Astrocyte of the cerebellum (primary cell): ENCODE measurements at regions not wholly inside any gene's neighbourhood (a gene's known extent, or its start where the extent isn't known, plus 50 kb on each side); places are given as distances from the start of the nearest gene placed in this dataset.

ENCODE experiments used
- DNase-seq: peaks from one replicate; pipeline ENCODE4 v3.0.0-alpha.2; 2011; ENCODE audit warnings: low read depth
- H3K4me3 ChIP-seq: 2 replicates; pipeline ENCODE4 v1.5.1; 2011; ENCODE audit warnings: mild to moderate bottlenecking, low read depth, low read length, moderate library complexity
- in situ Hi-C: cut with HindIII; loops from 2 replicates; pipeline ENCODE4 v1.10.0; 2017; ENCODE audit warnings: low sequenced_read_pairs
- TF ChIP-seq, protein P1 (sequence below): IDR thresholded peaks from 2 replicates; pipeline ENCODE4 v1.5.1; 2012; ENCODE audit warnings: low read length, low read depth, moderate library complexity, mild to moderate bottlenecking; ENCODE audit errors: missing control alignments

DNA sequence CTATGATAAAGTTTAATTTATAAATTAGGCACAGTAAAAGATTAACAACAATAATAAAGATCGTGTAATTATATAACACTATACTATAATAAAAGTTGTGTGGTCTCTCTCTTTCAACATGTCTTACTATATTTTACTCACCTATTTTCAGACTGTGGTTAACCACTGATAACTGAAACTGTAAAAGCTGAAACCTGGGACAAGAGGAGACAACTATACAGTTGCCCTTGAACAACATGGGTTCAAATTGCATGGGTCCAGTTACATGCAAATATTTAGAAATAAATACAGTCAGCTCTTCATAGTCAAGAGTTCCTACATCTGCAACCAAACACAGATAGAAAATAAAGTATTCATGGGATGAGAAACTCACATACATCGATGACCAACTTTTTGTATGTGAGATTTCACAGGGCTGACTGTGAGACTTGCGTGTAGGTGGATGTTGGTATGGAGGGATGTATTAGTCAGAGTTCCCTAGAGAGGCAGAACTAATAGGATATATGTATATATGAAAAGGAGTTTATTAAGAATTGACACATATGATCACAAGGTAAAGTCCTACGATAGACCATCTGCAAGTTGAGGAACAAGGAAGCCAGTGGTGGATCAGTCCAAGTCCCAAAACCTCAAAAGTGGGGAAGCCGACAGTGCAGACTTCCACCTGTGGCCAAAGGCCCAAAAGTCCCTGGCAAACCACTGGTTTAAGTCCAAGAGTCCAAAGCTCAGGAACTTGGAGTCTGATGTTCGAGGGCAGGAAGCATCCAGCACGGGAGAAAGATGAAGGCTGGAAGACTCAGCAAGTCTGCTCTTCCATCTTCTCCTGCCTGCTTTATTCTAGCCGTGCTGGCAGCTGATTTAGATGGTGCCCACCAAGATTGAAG, 359.5 kb downstream of the INSC start:
- no peak overlapping the region for H3K4me3 ChIP-seq
- DNase-seq = no peak
- in situ Hi-C loops = no loop called here
- TF ChIP-seq, protein P1, sequence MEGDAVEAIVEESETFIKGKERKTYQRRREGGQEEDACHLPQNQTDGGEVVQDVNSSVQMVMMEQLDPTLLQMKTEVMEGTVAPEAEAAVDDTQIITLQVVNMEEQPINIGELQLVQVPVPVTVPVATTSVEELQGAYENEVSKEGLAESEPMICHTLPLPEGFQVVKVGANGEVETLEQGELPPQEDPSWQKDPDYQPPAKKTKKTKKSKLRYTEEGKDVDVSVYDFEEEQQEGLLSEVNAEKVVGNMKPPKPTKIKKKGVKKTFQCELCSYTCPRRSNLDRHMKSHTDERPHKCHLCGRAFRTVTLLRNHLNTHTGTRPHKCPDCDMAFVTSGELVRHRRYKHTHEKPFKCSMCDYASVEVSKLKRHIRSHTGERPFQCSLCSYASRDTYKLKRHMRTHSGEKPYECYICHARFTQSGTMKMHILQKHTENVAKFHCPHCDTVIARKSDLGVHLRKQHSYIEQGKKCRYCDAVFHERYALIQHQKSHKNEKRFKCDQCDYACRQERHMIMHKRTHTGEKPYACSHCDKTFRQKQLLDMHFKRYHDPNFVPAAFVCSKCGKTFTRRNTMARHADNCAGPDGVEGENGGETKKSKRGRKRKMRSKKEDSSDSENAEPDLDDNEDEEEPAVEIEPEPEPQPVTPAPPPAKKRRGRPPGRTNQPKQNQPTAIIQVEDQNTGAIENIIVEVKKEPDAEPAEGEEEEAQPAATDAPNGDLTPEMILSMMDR = no peak

- H3K4me3 ChIP-seq = no peak overlapping the region
- in situ Hi-C loops = no loop called here
- TF ChIP-seq, protein P1 = no peak
- DNase-seq = no peak
Observed at GRCh38 chr11:15476371-15476917, 361.7 kb downstream of the INSC start.

- in situ Hi-C loops = no loop called here
- TF ChIP-seq, protein P1 = no peak
- no peak overlapping the region for H3K4me3 ChIP-seq
- DNase-seq = no peak
Observed at GRCh38 chr11:15481871-15482270, 367.1 kb downstream of the INSC start.

- in situ Hi-C loops = no loop called here
- no peak for DNase-seq
- H3K4me3 ChIP-seq = no peak overlapping the region
- TF ChIP-seq, protein P1 = no peak
Observed at GRCh38 chr11:15483205-15483604, 368.5 kb downstream of the INSC start.

DNA sequence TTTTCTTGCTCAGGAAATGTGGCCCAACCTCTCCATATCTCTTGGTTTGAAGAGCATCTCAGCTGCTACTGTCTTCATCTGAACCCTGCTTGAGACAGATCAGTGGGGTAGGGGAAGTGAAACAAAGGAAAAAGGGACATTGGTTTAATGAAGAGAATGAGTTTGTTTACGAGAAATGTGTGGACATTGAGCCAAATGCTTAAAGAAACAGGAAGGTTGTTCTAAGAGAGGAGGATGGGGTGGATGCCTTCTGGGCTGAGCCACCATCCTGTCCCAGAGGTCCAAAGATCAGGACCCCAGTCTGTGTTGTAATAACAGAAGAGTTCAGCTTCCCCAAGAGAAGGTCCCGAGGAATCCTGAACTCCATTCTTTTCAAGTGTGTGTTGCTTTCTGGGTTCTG, 369.7 kb downstream of the INSC start:
- in situ Hi-C loops = no loop called here
- no peak for DNase-seq
- TF ChIP-seq, protein P1 = no peak
- H3K4me3 ChIP-seq = no peak overlapping the region

DNA sequence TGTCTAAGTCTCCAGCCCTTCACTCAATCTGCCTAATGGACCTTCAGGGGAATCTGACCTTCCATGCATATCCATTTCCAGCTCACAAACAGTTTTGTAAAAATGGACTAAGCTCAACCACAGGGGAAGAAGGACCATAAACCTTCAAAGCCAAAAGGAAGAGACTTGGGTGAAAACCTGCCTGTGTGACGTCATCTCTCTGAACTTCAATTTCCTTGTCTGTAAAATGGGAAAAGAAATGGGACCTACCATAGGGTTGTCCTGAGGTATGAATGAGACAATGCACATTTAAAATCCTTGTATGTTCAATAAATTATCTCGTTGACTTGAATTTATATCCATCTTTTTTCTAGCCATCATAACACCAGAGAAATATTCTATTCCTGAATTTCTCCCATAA, 370.7 kb downstream of the INSC start:
- no peak for DNase-seq
- TF ChIP-seq, protein P1 = no peak
- in situ Hi-C loops = no loop called here

More for the DNA sequence above, 370.7 kb downstream of the INSC start:
- H3K4me3 ChIP-seq = no peak overlapping the region
